ENCODE measurements at regions not wholly inside any gene's neighbourhood (a gene's known extent, or its start where the extent isn't known, plus 50 kb on each side); places are given as distances from the start of the nearest gene placed in this dataset.

GRCh38 chr14:40762685-40763084 is 844.0 kb upstream of the LRFN5 start:
- no peaks in the 10 kb centered on the region for H3K4me1 ChIP-seq (ENCODE audit: low read length)
- H4K20me1 ChIP-seq (ENCODE audit: insufficient read depth, low read depth, low read length): no peaks in the 10 kb centered on the region
- no peak for DNase-seq
- H3K9me2 ChIP-seq (replicated peaks; ENCODE audit: insufficient read depth, low read length): no peaks in the 10 kb centered on the region
- no peak overlapping the region for H3K4me3 ChIP-seq (ENCODE audit: low read length)
- no peak overlapping the region for H3K4me2 ChIP-seq (ENCODE audit: low read depth, low read length, poor library complexity, severe bottlenecking)
- no peak overlapping the region for H2AFZ ChIP-seq (ENCODE audit: low read length)
- no peaks in the 10 kb centered on the region for H3K36me3 ChIP-seq (ENCODE audit: insufficient read depth, low read length)
- no peak overlapping the region for H3K27ac ChIP-seq (ENCODE audit: low read length)
- H3K27me3 ChIP-seq (ENCODE audit: low read length): no peaks in the 10 kb centered on the region
- no peak overlapping the region for H3K9ac ChIP-seq (ENCODE audit: low read length)
- H3K79me2 ChIP-seq (ENCODE audit: low read length): no peaks in the 10 kb centered on the region
- peaks cover 35% of the 10 kb centered on the region for H3K9me3 ChIP-seq (ENCODE audit: low read length)

GRCh38 chr14:40762177-40762576 is 844.5 kb upstream of the LRFN5 start:
- H2AFZ ChIP-seq (ENCODE audit: low read length): no peak overlapping the region
- H3K4me1 ChIP-seq (ENCODE audit: low read length): no peaks in the 10 kb centered on the region
- H3K9me3 ChIP-seq (ENCODE audit: low read length): peaks cover 37% of the 10 kb centered on the region
- no peaks in the 10 kb centered on the region for H4K20me1 ChIP-seq (ENCODE audit: insufficient read depth, low read depth, low read length)
- no peaks in the 10 kb centered on the region for H3K79me2 ChIP-seq (ENCODE audit: low read length)
- no peak overlapping the region for H3K9ac ChIP-seq (ENCODE audit: low read length)
- H3K4me2 ChIP-seq (ENCODE audit: low read depth, low read length, poor library complexity, severe bottlenecking): no peak overlapping the region
- H3K27me3 ChIP-seq (ENCODE audit: low read length): no peaks in the 10 kb centered on the region
- no peak overlapping the region for H3K4me3 ChIP-seq (ENCODE audit: low read length)
- DNase-seq: no peak
- no peak overlapping the region for H3K27ac ChIP-seq (ENCODE audit: low read length)
- no peaks in the 10 kb centered on the region for H3K36me3 ChIP-seq (ENCODE audit: insufficient read depth, low read length)
- H3K9me2 ChIP-seq (replicated peaks; ENCODE audit: insufficient read depth, low read length): no peaks in the 10 kb centered on the region

- H4K20me1 ChIP-seq (ENCODE audit: insufficient read depth, low read depth, low read length): no peaks in the 10 kb centered on the region
- H3K36me3 ChIP-seq (ENCODE audit: insufficient read depth, low read length): no peaks in the 10 kb centered on the region
- H3K9me3 ChIP-seq (ENCODE audit: low read length): peaks cover 46% of the 10 kb centered on the region
These were observed 846.0 kb upstream of the LRFN5 start for GRCh38 chr14:40760704-40761103.

GRCh38 chr14:40758076-40758475 is 848.6 kb upstream of the LRFN5 start:
- H3K27ac ChIP-seq (ENCODE audit: low read length): no peak overlapping the region
- H3K9me3 ChIP-seq (ENCODE audit: low read length): peaks cover 55% of the 10 kb centered on the region
- H3K9me2 ChIP-seq (replicated peaks; ENCODE audit: insufficient read depth, low read length): no peaks in the 10 kb centered on the region
- H2AFZ ChIP-seq (ENCODE audit: low read length): no peak overlapping the region
- H3K9ac ChIP-seq (ENCODE audit: low read length): no peak overlapping the region
- H3K79me2 ChIP-seq (ENCODE audit: low read length): no peaks in the 10 kb centered on the region
- no peaks in the 10 kb centered on the region for H3K36me3 ChIP-seq (ENCODE audit: insufficient read depth, low read length)
- no peak overlapping the region for H3K4me2 ChIP-seq (ENCODE audit: low read depth, low read length, poor library complexity, severe bottlenecking)
- no peaks in the 10 kb centered on the region for H3K4me1 ChIP-seq (ENCODE audit: low read length)
- H3K4me3 ChIP-seq (ENCODE audit: low read length): no peak overlapping the region
- H4K20me1 ChIP-seq (ENCODE audit: insufficient read depth, low read depth, low read length): no peaks in the 10 kb centered on the region
- no peaks in the 10 kb centered on the region for H3K27me3 ChIP-seq (ENCODE audit: low read length)
- DNase-seq: no peak

More at GRCh38 chr14:40760704-40761103, 846.0 kb upstream of the LRFN5 start:
- no peak overlapping the region for H3K4me2 ChIP-seq (ENCODE audit: low read depth, low read length, poor library complexity, severe bottlenecking)
- no peak overlapping the region for H3K4me3 ChIP-seq (ENCODE audit: low read length)
- no peak overlapping the region for H3K9ac ChIP-seq (ENCODE audit: low read length)
- H3K27me3 ChIP-seq (ENCODE audit: low read length): no peaks in the 10 kb centered on the region
- no peaks in the 10 kb centered on the region for H3K9me2 ChIP-seq (replicated peaks; ENCODE audit: insufficient read depth, low read length)
- no peak overlapping the region for H3K27ac ChIP-seq (ENCODE audit: low read length)
- no peak overlapping the region for H2AFZ ChIP-seq (ENCODE audit: low read length)
- no peaks in the 10 kb centered on the region for H3K79me2 ChIP-seq (ENCODE audit: low read length)
- H3K4me1 ChIP-seq (ENCODE audit: low read length): no peaks in the 10 kb centered on the region
- no peak for DNase-seq

GRCh38 chr14:40757376-40757950 is 849.2 kb upstream of the LRFN5 start:
- H3K36me3 ChIP-seq (ENCODE audit: insufficient read depth, low read length): no peaks in the 10 kb centered on the region
- no peak overlapping the region for H3K4me2 ChIP-seq (ENCODE audit: low read depth, low read length, poor library complexity, severe bottlenecking)
- H2AFZ ChIP-seq (ENCODE audit: low read length): no peak overlapping the region
- H3K4me1 ChIP-seq (ENCODE audit: low read length): no peaks in the 10 kb centered on the region
- no peak for DNase-seq
- H3K9ac ChIP-seq (ENCODE audit: low read length): no peak overlapping the region
- no peaks in the 10 kb centered on the region for H3K27me3 ChIP-seq (ENCODE audit: low read length)
- H3K9me2 ChIP-seq (replicated peaks; ENCODE audit: insufficient read depth, low read length): no peaks in the 10 kb centered on the region
- H3K27ac ChIP-seq (ENCODE audit: low read length): no peak overlapping the region
- no peaks in the 10 kb centered on the region for H3K79me2 ChIP-seq (ENCODE audit: low read length)
- no peak overlapping the region for H3K4me3 ChIP-seq (ENCODE audit: low read length)
- no peaks in the 10 kb centered on the region for H4K20me1 ChIP-seq (ENCODE audit: insufficient read depth, low read depth, low read length)
- peaks cover 54% of the 10 kb centered on the region for H3K9me3 ChIP-seq (ENCODE audit: low read length)

- H3K9me2 ChIP-seq (replicated peaks; ENCODE audit: insufficient read depth, low read length): no peaks in the 10 kb centered on the region
- H3K27ac ChIP-seq (ENCODE audit: low read length): no peak overlapping the region
- H3K4me2 ChIP-seq (ENCODE audit: low read depth, low read length, poor library complexity, severe bottlenecking): no peak overlapping the region
- no peaks in the 10 kb centered on the region for H3K79me2 ChIP-seq (ENCODE audit: low read length)
- peaks cover 13% of the 10 kb centered on the region for H3K9me3 ChIP-seq (ENCODE audit: low read length)
- DNase-seq: no peak
- no peaks in the 10 kb centered on the region for H3K27me3 ChIP-seq (ENCODE audit: low read length)
- H4K20me1 ChIP-seq (ENCODE audit: insufficient read depth, low read depth, low read length): no peaks in the 10 kb centered on the region
- no peak overlapping the region for H2AFZ ChIP-seq (ENCODE audit: low read length)
- no peaks in the 10 kb centered on the region for H3K4me1 ChIP-seq (ENCODE audit: low read length)
- H3K9ac ChIP-seq (ENCODE audit: low read length): no peak overlapping the region
- H3K36me3 ChIP-seq (ENCODE audit: insufficient read depth, low read length): no peaks in the 10 kb centered on the region
- no peak overlapping the region for H3K4me3 ChIP-seq (ENCODE audit: low read length)
These were observed 873.5 kb upstream of the LRFN5 start for GRCh38 chr14:40733206-40733605.

GRCh38 chr14:40727107-40727506 is 879.6 kb upstream of the LRFN5 start:
- peaks cover 17% of the 10 kb centered on the region; the same call in 1 of the 2 replicates for H3K9me3 ChIP-seq (ENCODE audit: low read length)
- no peak overlapping the region for H2AFZ ChIP-seq (ENCODE audit: low read length)
- no peak overlapping the region for H3K27ac ChIP-seq (ENCODE audit: low read length)
- no peak overlapping the region for H3K4me2 ChIP-seq (ENCODE audit: low read depth, low read length, poor library complexity, severe bottlenecking)
- H3K27me3 ChIP-seq (ENCODE audit: low read length): no peaks in the 10 kb centered on the region
- no peak overlapping the region for H3K4me3 ChIP-seq (ENCODE audit: low read length)
- no peaks in the 10 kb centered on the region for H3K9me2 ChIP-seq (replicated peaks; ENCODE audit: insufficient read depth, low read length)
- H3K79me2 ChIP-seq (ENCODE audit: low read length): no peaks in the 10 kb centered on the region
- no peak overlapping the region for H3K9ac ChIP-seq (ENCODE audit: low read length)
- no peaks in the 10 kb centered on the region for H3K4me1 ChIP-seq (ENCODE audit: low read length)
- H3K36me3 ChIP-seq (ENCODE audit: insufficient read depth, low read length): no peaks in the 10 kb centered on the region
- no peaks in the 10 kb centered on the region for H4K20me1 ChIP-seq (ENCODE audit: insufficient read depth, low read depth, low read length)
- DNase-seq: no peak

- Histone ChIP-seq H3K4me2 (ENCODE audit: low read depth, low read length, poor library complexity, severe bottlenecking) (no peak overlapping the region), H3K4me3 (ENCODE audit: low read length) (no peak overlapping the region), H3K27ac (ENCODE audit: low read length) (no peak overlapping the region), H3K27me3 (ENCODE audit: low read length) (no peaks in the 10 kb centered on the region), H3K9me2 (replicated peaks; ENCODE audit: insufficient read depth, low read length) (no peaks in the 10 kb centered on the region), H3K9ac (ENCODE audit: low read length) (no peak overlapping the region), H3K36me3 (ENCODE audit: insufficient read depth, low read length) (no peaks in the 10 kb centered on the region), H4K20me1 (ENCODE audit: insufficient read depth, low read depth, low read length) (no peaks in the 10 kb centered on the region), H3K79me2 (ENCODE audit: low read length) (no peaks in the 10 kb centered on the region), H3K4me1 (ENCODE audit: low read length) (no peaks in the 10 kb centered on the region), H3K9me3 (ENCODE audit: low read length) (peaks cover 35% of the 10 kb centered on the region), H2AFZ (ENCODE audit: low read length) (no peak overlapping the region)
- DNase-seq: no peak
These were observed 893.3 kb upstream of the LRFN5 start for GRCh38 chr14:40713387-40713786.

- no peaks in the 10 kb centered on the region for H3K9me2 ChIP-seq (replicated peaks; ENCODE audit: insufficient read depth, low read length)
- H3K27me3 ChIP-seq (ENCODE audit: low read length): no peaks in the 10 kb centered on the region
- no peaks in the 10 kb centered on the region for H3K79me2 ChIP-seq (ENCODE audit: low read length)
- peaks cover 44% of the 10 kb centered on the region for H3K9me3 ChIP-seq (ENCODE audit: low read length)
- H3K4me2 ChIP-seq (ENCODE audit: low read depth, low read length, poor library complexity, severe bottlenecking): no peak overlapping the region
- DNase-seq: no peak
- no peaks in the 10 kb centered on the region for H4K20me1 ChIP-seq (ENCODE audit: insufficient read depth, low read depth, low read length)
- H3K4me3 ChIP-seq (ENCODE audit: low read length): no peak overlapping the region
- no peak overlapping the region for H2AFZ ChIP-seq (ENCODE audit: low read length)
- H3K9ac ChIP-seq (ENCODE audit: low read length): no peak overlapping the region
- no peaks in the 10 kb centered on the region for H3K36me3 ChIP-seq (ENCODE audit: insufficient read depth, low read length)
- no peaks in the 10 kb centered on the region for H3K4me1 ChIP-seq (ENCODE audit: low read length)
- no peak overlapping the region for H3K27ac ChIP-seq (ENCODE audit: low read length)
These were observed 909.4 kb upstream of the LRFN5 start for GRCh38 chr14:40697231-40697630.

Measured in Karpas-422 (cell line).